Naive thymus-derived CD4-positive, alpha-beta T cell (primary cell): ENCODE measurements at regions not wholly inside any gene's neighbourhood (a gene's known extent, or its start where the extent isn't known, plus 50 kb on each side); places are given as distances from the start of the nearest gene placed in this dataset.

ENCODE experiments used
- ATAC-seq: fragments of 150-1000 bp; cut with Tn5 transposase; 2 replicates; pipeline ENCODE4 v1.10.0; 2021; ENCODE audit warnings: mild to moderate bottlenecking, moderate library complexity
- CTCF ChIA-PET: fragments of 350-600 bp; sonication (Branson Sonifier 250); formaldehyde crosslinking; loops from one replicate; lab custom pipeline; 2021; ENCODE audit warnings: antibody characterized with exemption; lab: Charles Lee
- POLR2A ChIA-PET: fragments of 350-600 bp; sonication (Branson Sonifier 250); formaldehyde crosslinking; loops from one replicate; lab custom pipeline; 2021; ENCODE audit warnings: antibody characterized with exemption, inconsistent platforms; lab: Charles Lee
- DNase-seq, 9 donors: peaks; one replicate each; pipeline versions ENCODE4 v3.0.0 to v3.0.0-alpha.2; 2020 to 2022; ENCODE audit warnings: mixed read lengths in 1 of 9
- H3K27ac ChIP-seq: one replicate; pipeline ENCODE4 v1.7.0; 2013; ENCODE audit warnings: mild to moderate bottlenecking, low read depth, low read length, moderate library complexity
- H3K27me3 ChIP-seq, 2 donors: one replicate each; pipeline ENCODE4 v1.7.0; 2013; ENCODE audit warnings: low read length in 2 of 2, mild to moderate bottlenecking in 2 of 2, moderate library complexity in 2 of 2; ENCODE audit not compliant: control insufficient read depth in 2 of 2, insufficient read depth in 2 of 2
- H3K36me3 ChIP-seq, 3 experiments: 1 replicate in 2 of 3; 2 replicates in 1 of 3; pipeline ENCODE4 v1.7.0; 2013; ENCODE audit warnings: low read length in 3 of 3, mild to moderate bottlenecking in 3 of 3, moderate library complexity in 1 of 3; ENCODE audit not compliant: insufficient read depth in 3 of 3, control insufficient read depth in 2 of 3
- H3K4me1 ChIP-seq, 2 donors: one replicate each; pipeline ENCODE4 v1.7.0; 2013; ENCODE audit warnings: low read length in 2 of 2, mild to moderate bottlenecking in 2 of 2, moderate library complexity in 1 of 2; ENCODE audit not compliant: control insufficient read depth in 2 of 2, insufficient read depth in 2 of 2
- H3K4me3 ChIP-seq: 2 replicates; pipeline ENCODE4 v1.7.0; 2013; ENCODE audit warnings: mild to moderate bottlenecking, low read length
- H3K9me3 ChIP-seq, 3 experiments: 1 replicate in 2 of 3; 2 replicates in 1 of 3; pipeline ENCODE4 v1.7.0; 2013; ENCODE audit warnings: low read length in 3 of 3; ENCODE audit not compliant: control insufficient read depth in 2 of 3
- H3K27ac Mint-ChIP-seq, 9 donors: one replicate each; pipeline ENCODE4 v1.8.0; 2020 to 2022; ENCODE audit warnings: mixed read lengths in 9 of 9, mild to moderate bottlenecking in 8 of 9, moderate library complexity in 5 of 9, inconsistent platforms in 2 of 9
- H3K27me3 Mint-ChIP-seq, 5 donors: one replicate each; pipeline ENCODE4 v1.8.0; 2021 to 2022; ENCODE audit warnings: mixed read lengths in 5 of 5, mild to moderate bottlenecking in 1 of 5
- H3K36me3 Mint-ChIP-seq, 5 donors: one replicate each; pipeline ENCODE4 v1.8.0; 2020 to 2022; ENCODE audit warnings: mixed read lengths in 5 of 5, mild to moderate bottlenecking in 3 of 5, inconsistent platforms in 1 of 5
- H3K4me1 Mint-ChIP-seq, 7 donors: one replicate each; pipeline ENCODE4 v1.8.0; 2020 to 2022; ENCODE audit warnings: mixed read lengths in 7 of 7, mild to moderate bottlenecking in 3 of 7, inconsistent platforms in 1 of 7
- H3K4me3 Mint-ChIP-seq, 10 donors: one replicate each; pipeline ENCODE4 v1.8.0; 2020 to 2022; ENCODE audit warnings: mild to moderate bottlenecking in 10 of 10, mixed read lengths in 10 of 10, moderate library complexity in 6 of 10, inconsistent platforms in 2 of 10
- H3K9me3 Mint-ChIP-seq, 11 donors: one replicate each; pipeline ENCODE4 v1.8.0; 2020 to 2022; ENCODE audit warnings: mixed read lengths in 11 of 11, mild to moderate bottlenecking in 4 of 11, inconsistent platforms in 1 of 11, moderate library complexity in 1 of 11
- intact Hi-C, 2 donors: fragments of 100-400 bp; cut with micrococcal nuclease; formaldehyde crosslinking; loops; one replicate each; pipeline ENCODE4 v1.15.1; 2023

DNA sequence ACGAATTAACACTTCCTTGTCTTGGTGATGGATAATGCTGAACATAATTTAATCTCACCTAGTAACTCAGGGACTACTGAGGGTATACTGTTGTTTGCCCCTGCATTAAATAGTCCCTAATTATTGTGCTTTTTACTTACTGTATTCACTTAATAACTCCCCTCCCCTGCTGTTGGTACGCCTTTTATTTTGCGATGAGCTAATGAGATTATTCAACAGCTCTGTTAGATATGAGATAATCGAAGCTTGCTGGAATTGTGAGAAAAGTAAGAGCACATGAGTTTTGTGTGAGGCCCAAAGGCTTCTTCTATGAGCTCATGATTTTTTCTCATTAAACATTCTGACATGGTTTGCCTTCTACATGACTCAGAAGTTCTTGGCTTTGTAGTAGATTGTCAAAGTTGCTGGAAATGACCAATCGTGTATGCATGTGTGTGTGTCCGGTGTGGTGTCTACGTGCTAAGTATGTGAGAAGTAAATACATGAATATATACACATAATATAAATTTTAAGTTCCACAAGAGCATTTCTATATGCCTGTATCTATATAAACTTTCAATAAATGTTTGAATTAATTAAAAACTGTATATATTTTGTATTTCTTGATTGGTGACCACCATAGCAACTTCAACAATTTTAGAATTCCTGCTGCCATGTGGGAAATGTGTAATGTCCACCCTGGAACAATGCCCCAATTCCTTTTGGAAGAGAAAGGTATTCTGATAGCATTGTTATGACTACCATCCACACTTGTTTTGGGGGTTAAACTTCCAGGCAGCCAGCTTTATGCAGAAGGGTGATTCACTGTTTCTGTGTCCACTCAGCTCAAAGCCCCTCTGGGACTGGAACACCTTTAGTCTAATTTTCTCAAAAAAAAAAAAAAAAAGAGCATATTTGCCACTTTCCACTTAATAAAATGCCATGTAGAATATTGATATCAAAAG, 106.2 kb downstream of the SAMD9 start:
- H3K27me3 Mint-ChIP-seq: peaks cover 0 to 17% (median 7%) of the 10 kb centered on the region in 5 donors
- H3K27ac Mint-ChIP-seq: no peak overlapping the region
- no peak overlapping the region for H3K27ac ChIP-seq
- peaks cover 8 to 12% (median 9%) of the 10 kb centered on the region in 7 donors for H3K4me1 Mint-ChIP-seq
- no peaks in the 10 kb centered on the region for H3K9me3 ChIP-seq
- no peaks in the 10 kb centered on the region for H3K36me3 Mint-ChIP-seq
- H3K4me3 ChIP-seq: no peak overlapping the region
- ChIA-PET CTCF (no interaction called here), POLR2A (no interaction called here)
- no peak overlapping the region for H3K4me3 Mint-ChIP-seq
- intact Hi-C loops: no loop called here
- no peaks in the 10 kb centered on the region for H3K27me3 ChIP-seq
- H3K4me1 ChIP-seq: no peaks in the 10 kb centered on the region
- no peak for DNase-seq
- no peaks in the 10 kb centered on the region for H3K36me3 ChIP-seq
- no peak for ATAC-seq
- H3K9me3 Mint-ChIP-seq: no peaks in the 10 kb centered on the region

DNA sequence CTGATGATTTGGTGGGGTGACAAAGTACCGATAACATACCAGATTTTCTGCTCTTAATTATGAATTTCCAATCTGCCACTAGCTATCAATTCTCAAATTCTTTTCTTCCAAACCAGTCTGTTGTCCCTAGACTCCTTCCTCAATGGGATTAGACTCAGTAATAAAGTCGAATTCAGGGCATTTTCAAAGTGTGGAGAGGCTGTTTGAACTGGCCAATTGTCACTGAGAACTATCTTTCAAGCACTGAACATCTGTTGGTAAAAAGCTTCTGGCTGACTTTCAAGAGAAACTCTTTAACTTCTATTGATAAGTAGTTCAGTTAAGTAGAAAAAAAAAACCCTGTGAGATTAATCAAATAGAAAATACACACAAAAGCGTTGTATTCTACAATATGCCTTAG, 108.9 kb downstream of the SAMD9 start:
- ChIA-PET POLR2A (interaction anchor here (0.6 kb wide), 1 partner anchor 151 kb away, joined by 3 read pairs; no protein-coding TSS in a partner anchor), CTCF (no interaction called here)
- intact Hi-C loops: no loop called here
- ATAC-seq (no peak), DNase-seq (no peak)
- H3K9me3 ChIP-seq: no peaks in the 10 kb centered on the region
- Mint-ChIP-seq H3K36me3 (no peaks in the 10 kb centered on the region), H3K27me3 (peaks cover 4 to 23% (median 11%) of the 10 kb centered on the region in 5 donors), H3K9me3 (peaks cover 0 to 2% (median 0%) of the 10 kb centered on the region in 11 donors), H3K4me3 (no peak overlapping the region), H3K27ac (no peak overlapping the region), H3K4me1 (no peaks in the 10 kb centered on the region)
- H3K27me3 ChIP-seq: no peaks in the 10 kb centered on the region
- no peak overlapping the region for H3K4me3 ChIP-seq
- no peak overlapping the region for H3K27ac ChIP-seq
- no peaks in the 10 kb centered on the region for H3K4me1 ChIP-seq
- no peaks in the 10 kb centered on the region for H3K36me3 ChIP-seq

DNA sequence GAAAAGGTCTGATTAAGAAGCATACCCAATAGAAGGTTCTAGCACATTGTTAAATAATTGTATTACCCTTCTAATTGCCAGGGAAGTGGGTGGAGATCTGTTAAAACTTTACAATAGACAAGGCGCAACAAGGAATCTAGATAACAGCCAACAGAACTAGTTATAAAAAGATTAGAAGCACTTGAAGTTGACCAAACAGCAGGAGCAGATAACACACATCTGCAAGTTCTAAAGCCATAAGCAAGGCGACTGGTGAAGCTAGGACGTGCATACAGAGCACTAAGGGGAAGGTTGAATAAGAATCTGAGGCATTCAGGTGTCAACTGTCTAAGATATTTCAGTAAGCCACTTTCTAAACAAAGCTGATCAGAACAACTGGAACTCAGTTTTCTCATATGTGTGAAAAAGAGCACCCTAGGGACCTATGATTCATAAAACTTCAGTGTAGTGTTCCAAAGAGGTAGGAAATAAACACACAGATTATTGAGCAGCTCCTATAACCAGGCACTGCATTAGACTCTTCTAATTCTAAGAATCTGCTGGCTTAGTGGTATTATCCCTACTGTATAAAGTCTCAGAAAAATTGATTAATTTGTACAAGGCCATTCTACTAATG, 111.2 kb downstream of the SAMD9 start:
- Histone ChIP-seq H3K36me3 (no peaks in the 10 kb centered on the region), H3K9me3 (no peaks in the 10 kb centered on the region), H3K27me3 (no peaks in the 10 kb centered on the region), H3K4me1 (no peaks in the 10 kb centered on the region), H3K4me3 (no peak overlapping the region), H3K27ac (no peak overlapping the region)
- H3K36me3 Mint-ChIP-seq: no peaks in the 10 kb centered on the region
- H3K27me3 Mint-ChIP-seq: peaks cover 4 to 23% (median 11%) of the 10 kb centered on the region in 5 donors
- no peak overlapping the region for H3K27ac Mint-ChIP-seq
- peaks cover 0 to 4% (median 0%) of the 10 kb centered on the region in 11 donors for H3K9me3 Mint-ChIP-seq
- ChIA-PET POLR2A (no interaction called here), CTCF (no interaction called here)
- H3K4me1 Mint-ChIP-seq: no peaks in the 10 kb centered on the region
- DNase-seq (no peak), ATAC-seq (no peak)
- no peak overlapping the region for H3K4me3 Mint-ChIP-seq
- intact Hi-C loops: no loop called here

DNA sequence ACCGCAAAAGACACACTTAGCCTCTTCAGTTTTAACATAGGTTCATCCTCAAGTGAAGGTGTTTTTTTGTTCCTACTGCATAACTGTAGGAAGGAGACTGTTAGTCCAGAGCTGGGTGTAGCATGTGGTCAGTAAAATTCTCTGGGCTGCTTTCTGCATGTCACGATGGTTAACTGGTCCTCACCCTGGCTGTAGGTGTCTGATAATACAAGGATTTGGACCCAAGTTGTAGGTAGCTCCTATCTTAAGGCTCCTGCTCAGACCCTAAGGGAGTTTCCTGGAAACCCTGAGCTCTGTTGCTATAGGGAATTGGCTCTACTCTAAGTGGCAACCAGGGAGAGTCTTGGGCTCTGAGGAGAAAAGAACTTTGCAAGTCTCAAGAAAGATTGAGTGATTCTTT, 112.9 kb downstream of the SAMD9 start:
- peaks cover under 1 to 19% (median 5%) of the 10 kb centered on the region in 5 donors for H3K27me3 Mint-ChIP-seq
- no peaks in the 10 kb centered on the region for H3K4me1 ChIP-seq
- no peaks in the 10 kb centered on the region for H3K4me1 Mint-ChIP-seq
- intact Hi-C loops: no loop called here
- no peak for ATAC-seq
- no peaks in the 10 kb centered on the region for H3K36me3 Mint-ChIP-seq
- H3K36me3 ChIP-seq: no peaks in the 10 kb centered on the region
- H3K27me3 ChIP-seq: no peaks in the 10 kb centered on the region
- ChIA-PET POLR2A (no interaction called here), CTCF (no interaction called here)
- H3K27ac ChIP-seq: no peak overlapping the region
- no peaks in the 10 kb centered on the region for H3K9me3 ChIP-seq
- no peak overlapping the region for H3K4me3 ChIP-seq
- H3K9me3 Mint-ChIP-seq: peaks cover 0 to 4% (median 0%) of the 10 kb centered on the region in 11 donors
- DNase-seq: no peak
- H3K4me3 Mint-ChIP-seq: no peak overlapping the region
- H3K27ac Mint-ChIP-seq: no peak overlapping the region

DNA sequence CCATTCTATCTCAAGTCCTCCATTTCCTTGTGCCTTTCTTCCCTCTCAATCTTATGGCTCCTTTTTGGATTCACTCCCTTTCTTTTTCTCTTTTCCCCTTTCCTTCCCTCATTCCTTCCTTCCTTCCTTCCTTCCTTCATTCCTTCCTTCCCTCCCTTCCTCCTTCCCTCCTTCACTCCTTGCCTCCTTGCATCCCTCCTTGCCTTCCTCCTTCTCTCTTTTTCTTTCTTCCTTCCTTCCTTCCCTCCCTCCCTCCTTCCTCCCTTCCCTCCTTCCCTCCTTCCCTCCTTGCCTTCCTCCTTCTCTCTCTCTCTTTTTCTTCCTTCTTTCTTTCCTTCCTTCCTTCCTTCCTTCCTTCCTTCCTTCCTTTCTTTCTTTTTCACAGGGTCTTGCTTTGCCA, 120.1 kb downstream of the SAMD9 start:
- peaks cover 4 to 21% (median 10%) of the 10 kb centered on the region in 5 donors for H3K27me3 Mint-ChIP-seq
- ATAC-seq: no peak
- no peak overlapping the region for H3K4me3 Mint-ChIP-seq
- no peaks in the 10 kb centered on the region for H3K27me3 ChIP-seq
- no peaks in the 10 kb centered on the region for H3K4me1 ChIP-seq
- H3K36me3 Mint-ChIP-seq: no peaks in the 10 kb centered on the region
- H3K36me3 ChIP-seq: no peaks in the 10 kb centered on the region
- POLR2A ChIA-PET: no interaction called here
- no peak overlapping the region for H3K4me3 ChIP-seq
- H3K27ac ChIP-seq: no peak overlapping the region
- intact Hi-C loops: no loop called here
- peaks cover 0 to 3% (median 0%) of the 10 kb centered on the region in 7 donors for H3K4me1 Mint-ChIP-seq
- H3K27ac Mint-ChIP-seq: no peak overlapping the region
- no peaks in the 10 kb centered on the region for H3K9me3 ChIP-seq
- DNase-seq: no peak
- CTCF ChIA-PET: no interaction called here
- no peaks in the 10 kb centered on the region for H3K9me3 Mint-ChIP-seq

DNA sequence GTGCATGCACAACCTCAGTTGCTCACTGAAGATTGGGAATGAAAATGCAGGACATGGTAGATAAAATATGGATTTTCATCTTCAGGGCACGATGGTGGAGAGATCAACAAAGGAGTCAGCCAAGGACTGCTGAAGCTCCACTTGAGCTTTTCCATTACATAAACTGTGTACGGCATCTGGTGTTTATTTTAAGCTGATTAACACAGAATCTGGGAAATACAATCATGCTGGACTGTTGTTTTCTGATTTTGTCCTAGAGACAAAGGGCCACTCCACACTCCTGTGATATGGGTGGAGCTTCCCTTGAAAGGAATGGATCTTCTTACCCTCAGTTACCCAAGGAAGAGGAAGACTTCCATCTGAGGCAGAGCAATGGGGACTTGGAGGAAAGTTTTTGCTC, 120.6 kb downstream of the SAMD9 start:
- Mint-ChIP-seq H3K27ac (no peak overlapping the region), H3K4me3 (no peak overlapping the region), H3K4me1 (peaks cover 0 to 3% (median 0%) of the 10 kb centered on the region in 7 donors), H3K36me3 (no peaks in the 10 kb centered on the region), H3K9me3 (no peaks in the 10 kb centered on the region), H3K27me3 (peaks cover 4 to 21% (median 10%) of the 10 kb centered on the region in 5 donors)
- ChIA-PET CTCF (no interaction called here), POLR2A (no interaction called here)
- intact Hi-C loops: no loop called here
- H3K4me1 ChIP-seq: no peaks in the 10 kb centered on the region
- H3K27me3 ChIP-seq: no peaks in the 10 kb centered on the region
- no peak overlapping the region for H3K4me3 ChIP-seq
- H3K9me3 ChIP-seq: no peaks in the 10 kb centered on the region
- H3K27ac ChIP-seq: no peak overlapping the region
- DNase-seq (no peak), ATAC-seq (no peak)
- H3K36me3 ChIP-seq: no peaks in the 10 kb centered on the region
